ENCODE measurements at regions not wholly inside any gene's neighbourhood (a gene's known extent, or its start where the extent isn't known, plus 50 kb on each side); places are given as distances from the start of the nearest gene placed in this dataset.

- TF ChIP-seq, protein P1, sequence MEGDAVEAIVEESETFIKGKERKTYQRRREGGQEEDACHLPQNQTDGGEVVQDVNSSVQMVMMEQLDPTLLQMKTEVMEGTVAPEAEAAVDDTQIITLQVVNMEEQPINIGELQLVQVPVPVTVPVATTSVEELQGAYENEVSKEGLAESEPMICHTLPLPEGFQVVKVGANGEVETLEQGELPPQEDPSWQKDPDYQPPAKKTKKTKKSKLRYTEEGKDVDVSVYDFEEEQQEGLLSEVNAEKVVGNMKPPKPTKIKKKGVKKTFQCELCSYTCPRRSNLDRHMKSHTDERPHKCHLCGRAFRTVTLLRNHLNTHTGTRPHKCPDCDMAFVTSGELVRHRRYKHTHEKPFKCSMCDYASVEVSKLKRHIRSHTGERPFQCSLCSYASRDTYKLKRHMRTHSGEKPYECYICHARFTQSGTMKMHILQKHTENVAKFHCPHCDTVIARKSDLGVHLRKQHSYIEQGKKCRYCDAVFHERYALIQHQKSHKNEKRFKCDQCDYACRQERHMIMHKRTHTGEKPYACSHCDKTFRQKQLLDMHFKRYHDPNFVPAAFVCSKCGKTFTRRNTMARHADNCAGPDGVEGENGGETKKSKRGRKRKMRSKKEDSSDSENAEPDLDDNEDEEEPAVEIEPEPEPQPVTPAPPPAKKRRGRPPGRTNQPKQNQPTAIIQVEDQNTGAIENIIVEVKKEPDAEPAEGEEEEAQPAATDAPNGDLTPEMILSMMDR (IDR thresholded peaks at IDR 0.05): no peak
- TF ChIP-seq EZH2 (IDR thresholded peaks at IDR 0.05; ENCODE audit: borderline replicate concordance, insufficient read depth, low read depth, low read length, poor library complexity, severe bottlenecking): no peak
These were observed 127.2 kb upstream of the DAAM1 start for GRCh38 chr14:59061292-59061691.

Data from B cell (primary cell).